GM19324 (cell line): ENCODE measurements at regions not wholly inside any gene's neighbourhood (a gene's known extent, or its start where the extent isn't known, plus 50 kb on each side); places are given as distances from the start of the nearest gene placed in this dataset.

Experiments
- ATAC-seq: cut with Tn5 transposase; IDR thresholded peaks from one replicate; pipeline ENCODE4 v1.9.1; 2021; ENCODE audit warnings: mild to moderate bottlenecking, moderate library complexity; ENCODE audit not compliant: unreplicated experiment, low FRiP score

DNA sequence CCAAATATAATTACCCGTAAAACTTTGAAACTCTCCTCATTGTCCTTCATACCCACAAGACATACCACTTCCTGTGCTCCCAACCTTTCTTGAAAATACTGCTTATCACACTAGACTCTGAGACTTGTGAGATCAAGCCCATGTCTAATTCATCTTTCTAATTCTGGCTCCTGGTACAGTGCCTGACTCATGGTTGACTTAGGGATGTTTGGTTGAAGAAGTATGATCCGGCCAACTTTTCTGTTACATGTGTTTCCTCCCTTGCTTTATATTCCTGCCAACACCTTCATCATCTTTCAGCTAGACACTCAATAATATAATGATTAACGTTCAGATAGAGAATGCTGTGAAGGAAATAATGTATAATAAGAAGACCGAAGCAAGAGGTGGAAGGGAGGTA is 58.2 kb downstream of the MEX3B start:
- ATAC-seq: no peak

- ATAC-seq: no peak
Measured at GRCh38 chr15:81983497-81983896, 62.3 kb downstream of the MEX3B start.

- no peak for ATAC-seq
Measured at GRCh38 chr15:81982808-81983207, 63.0 kb downstream of the MEX3B start.

- no peak for ATAC-seq
Measured at GRCh38 chr15:81981908-81982307, 63.9 kb downstream of the MEX3B start.

- no peak for ATAC-seq
Measured at GRCh38 chr15:81977464-81977863, 68.4 kb downstream of the MEX3B start.

DNA sequence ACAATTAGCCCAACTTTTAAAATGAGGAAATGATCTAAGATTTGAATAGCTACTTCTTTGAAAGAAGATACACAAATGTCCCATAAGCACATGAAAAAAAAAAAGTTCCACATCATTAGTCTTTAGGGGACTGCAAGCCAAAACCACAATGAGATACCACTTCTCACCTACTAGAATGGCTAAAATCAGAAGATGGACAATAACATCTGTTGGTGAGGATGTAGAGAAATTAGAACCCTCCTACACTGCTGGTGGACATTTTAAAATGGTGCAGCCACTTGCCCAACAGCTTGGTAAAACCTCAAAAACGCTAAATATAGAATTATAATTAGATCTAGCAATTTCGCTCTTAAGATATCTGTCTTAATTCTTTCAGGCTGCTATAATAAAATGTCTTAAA is 77.1 kb downstream of the MEX3B start:
- no peak for ATAC-seq

DNA sequence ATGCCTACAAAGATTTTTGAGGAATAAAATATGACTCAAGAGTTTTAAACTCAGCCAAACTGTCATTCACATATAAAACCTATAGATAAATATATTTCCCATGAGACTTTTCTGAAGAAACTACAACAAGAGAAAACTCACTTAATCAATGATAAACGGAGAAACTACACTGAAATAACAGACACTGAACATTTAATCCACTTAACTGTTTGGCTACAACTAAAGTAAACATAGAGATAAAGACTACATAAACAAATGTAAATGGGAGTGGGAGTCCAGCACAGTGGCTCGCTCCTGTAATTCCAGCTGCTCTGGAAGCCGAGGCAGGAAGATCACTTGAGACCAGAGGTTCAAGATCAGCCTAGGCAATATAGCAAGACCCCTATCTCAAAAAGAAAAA is 79.2 kb downstream of the MEX3B start:
- no peak for ATAC-seq

GRCh38 chr15:81962482-81962881 is 83.3 kb downstream of the MEX3B start:
- no peak for ATAC-seq

DNA sequence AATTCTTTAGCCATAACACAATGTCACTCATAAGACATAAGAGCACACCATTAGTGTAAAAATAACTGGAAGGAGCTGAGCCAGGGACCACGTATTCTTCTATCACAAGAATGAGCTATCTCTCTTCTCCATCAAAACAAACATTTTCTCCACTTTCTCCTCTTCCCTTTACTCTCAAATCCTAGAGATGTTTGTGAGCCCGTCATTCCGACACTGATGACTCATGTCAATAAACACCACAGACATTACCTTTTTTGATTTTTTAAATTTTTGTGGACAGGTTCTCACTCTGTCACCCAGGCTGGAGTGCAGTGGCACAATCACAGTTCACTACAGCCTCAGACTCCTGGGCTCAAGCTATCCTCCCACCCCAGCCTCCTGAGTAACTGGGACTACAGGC is 86.6 kb downstream of the MEX3B start:
- ATAC-seq: no peak

- no peak for ATAC-seq
Measured at GRCh38 chr15:81957698-81958097, 88.1 kb downstream of the MEX3B start.

GRCh38 chr15:81955382-81956062 is 90.3 kb downstream of the MEX3B start:
- no peak for ATAC-seq

DNA sequence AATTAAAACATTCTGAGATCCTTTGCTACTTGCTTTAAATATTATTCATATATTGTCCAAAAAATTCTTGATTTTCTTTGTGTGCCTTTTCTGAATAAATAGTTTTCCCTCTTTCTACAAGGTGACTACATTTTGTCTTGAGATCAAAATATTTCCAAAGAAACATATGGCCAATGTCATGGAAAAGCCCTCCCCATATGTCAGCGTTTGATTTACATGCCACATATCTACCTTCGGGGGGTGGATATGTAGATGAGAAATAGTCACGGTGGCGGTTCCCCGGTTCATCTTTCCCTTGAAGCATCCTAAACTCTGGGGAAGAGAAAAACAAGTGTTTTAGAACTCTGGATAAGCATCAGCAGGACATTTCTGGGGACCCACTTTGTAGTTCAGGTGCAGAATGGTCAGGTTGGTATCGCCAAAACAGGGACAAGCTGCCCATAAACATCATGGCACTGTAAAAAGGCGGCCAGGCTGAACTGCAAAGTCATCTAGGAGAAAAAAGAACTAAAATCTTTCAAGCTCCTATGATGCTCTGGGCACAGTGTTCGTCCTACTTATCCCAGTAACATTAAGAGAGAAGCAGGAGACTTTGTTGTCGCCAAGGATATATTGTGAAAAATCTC is 91.5 kb downstream of the MEX3B start:
- ATAC-seq: no peak

DNA sequence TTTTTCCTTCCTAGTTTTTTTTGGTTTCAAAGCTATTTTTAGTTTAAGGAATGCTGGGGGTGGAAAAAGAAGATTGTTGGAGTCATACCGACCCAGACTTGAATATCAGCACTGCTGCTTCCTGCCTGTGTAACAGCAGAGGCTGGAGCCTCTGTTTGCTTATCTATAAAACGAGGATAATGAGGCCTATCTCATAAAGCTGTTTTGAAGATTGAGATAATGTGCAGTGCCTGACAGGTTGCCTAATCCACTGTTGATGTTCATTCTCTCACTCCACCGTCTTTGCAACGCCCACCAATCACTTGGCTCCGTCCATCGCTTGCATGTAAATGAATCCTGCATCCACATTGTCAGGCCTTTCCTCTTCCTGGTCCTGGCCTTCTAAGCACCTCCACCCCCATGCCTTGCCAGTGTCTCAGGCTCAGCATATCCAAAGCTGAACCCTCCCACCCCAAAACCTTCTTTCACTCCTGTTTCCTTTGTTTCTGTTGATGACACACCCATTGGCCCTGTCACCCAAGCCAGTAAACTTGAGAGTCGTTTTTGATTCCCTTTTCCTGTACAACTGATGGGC is 94.9 kb downstream of the MEX3B start:
- no peak for ATAC-seq

DNA sequence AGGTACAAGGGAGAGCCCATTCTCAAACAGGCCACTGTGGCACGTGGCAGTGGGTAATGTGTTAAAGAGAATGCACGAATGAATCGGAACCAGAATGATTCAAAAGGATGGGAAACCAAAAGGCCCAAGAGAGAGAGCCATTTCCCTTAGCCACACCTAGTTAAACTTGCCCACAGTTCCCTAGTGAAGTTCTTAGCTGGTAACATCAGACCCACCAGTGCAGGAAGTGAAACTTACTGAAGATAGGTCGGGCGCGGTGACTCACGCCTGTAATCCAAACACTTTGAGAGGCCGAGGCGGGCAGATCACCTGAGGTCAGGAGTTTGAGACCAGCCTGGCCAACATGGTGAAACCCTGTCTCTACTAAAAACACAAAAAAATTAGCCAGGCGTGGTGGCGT is 97.1 kb downstream of the MEX3B start:
- ATAC-seq: no peak

DNA sequence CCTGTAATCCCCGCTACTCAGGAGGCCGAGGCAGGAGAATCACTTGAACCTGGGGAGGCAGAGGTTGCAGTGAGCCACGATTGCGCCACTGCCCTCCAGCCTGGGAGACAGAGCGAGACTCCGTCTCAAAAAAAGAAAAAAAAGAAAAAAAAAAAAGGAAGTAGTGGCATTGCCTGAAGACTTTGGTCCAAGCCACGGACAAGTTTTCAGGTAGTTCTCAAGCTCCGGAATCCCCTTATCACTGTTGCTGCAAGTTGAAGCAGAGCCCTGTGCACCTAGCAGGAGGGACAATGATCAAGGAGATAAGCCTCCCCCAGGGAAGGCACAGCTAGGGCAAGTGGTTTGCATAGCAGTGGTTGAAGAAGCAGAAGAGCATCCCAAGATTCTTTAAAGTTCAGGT is 97.6 kb downstream of the MEX3B start:
- ATAC-seq: no peak

GRCh38 chr15:81947548-81947947 is 98.3 kb downstream of the MEX3B start:
- no peak for ATAC-seq

GRCh38 chr15:81945014-81945615 is 100.7 kb downstream of the MEX3B start:
- ATAC-seq: no peak

GRCh38 chr15:81942655-81943195 is 103.1 kb downstream of the MEX3B start:
- ATAC-seq: no peak

- ATAC-seq: no peak
Measured at GRCh38 chr15:81942157-81942556, 103.7 kb downstream of the MEX3B start.

DNA sequence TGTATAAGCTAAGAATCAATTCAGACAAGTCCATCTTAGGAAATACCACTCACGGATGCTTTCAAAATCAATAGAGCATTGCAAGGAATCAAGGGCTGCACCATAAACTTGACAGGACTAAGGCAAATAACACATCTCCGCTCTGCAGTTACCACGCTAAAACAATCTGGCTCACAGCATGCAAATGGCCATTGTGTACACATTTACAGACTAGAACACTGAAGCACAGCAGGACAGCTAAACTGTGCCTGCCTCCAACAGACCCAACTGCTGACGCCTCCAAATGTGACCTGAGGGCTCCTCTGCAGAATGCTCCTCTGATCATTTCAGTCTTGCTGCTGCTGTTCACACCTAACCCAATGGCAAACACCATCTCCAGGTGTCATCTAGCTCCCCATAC is 104.3 kb downstream of the MEX3B start:
- ATAC-seq: no peak
